Hippocampal formation (tissue), 2 donors: ENCODE measurements at regions not wholly inside any gene's neighbourhood (a gene's known extent, or its start where the extent isn't known, plus 50 kb on each side); places are given as distances from the start of the nearest gene placed in this dataset.
A peak's percentile ranks its signal among the peaks of the same experiment; 100 is the strongest.
"Not testable (repeated sequence)": the region's sequence is repeated elsewhere in the genome, so short reads cannot be mapped to it uniquely, and the experiment has no call there.

Experiments
- DNase-seq, 2 donors: peaks; one replicate each; lab custom pipeline; 2025; lab: John Stamatoyannopoulos, UW

DNA sequence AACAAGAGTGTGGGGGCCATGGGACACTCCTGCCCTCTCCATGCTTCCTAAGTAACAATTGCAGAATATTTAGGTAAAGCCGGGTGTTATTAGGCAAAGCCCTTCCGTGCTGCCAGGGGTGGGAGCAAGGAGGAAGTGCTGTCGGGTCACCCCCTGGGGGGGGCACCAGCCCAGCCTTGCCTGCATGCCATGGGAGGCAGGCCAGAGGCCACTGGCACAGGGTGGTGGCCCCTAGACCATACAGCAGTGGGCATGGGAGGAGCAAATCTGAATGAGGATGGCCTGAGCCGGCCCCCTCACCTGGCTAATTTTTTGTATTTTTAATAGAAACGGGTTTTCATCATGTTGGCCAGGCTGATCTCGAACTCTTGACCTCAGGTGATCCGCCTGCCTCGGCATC lies 355.7 kb upstream of the CDH8 start:
- DNase-seq = no peak

DNA sequence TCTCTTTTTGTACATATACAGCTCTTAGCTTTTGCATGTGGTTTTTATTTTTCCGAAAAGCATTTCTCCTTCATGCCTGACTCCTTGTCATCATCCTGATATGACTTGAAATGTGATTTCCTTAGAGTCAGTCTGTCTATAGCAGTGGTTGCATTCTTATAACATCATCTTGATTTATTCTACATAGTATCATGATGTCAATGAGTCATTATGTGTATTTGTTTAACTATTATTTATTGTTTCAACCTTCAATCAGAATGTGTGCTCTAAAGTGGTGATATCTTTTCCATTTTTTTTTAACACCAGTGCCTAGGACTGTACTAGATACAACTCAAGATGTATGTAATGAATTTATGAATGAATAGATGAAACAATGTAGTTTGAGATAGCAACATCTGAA lies 354.9 kb upstream of the CDH8 start:
- DNase-seq = no peak

DNA sequence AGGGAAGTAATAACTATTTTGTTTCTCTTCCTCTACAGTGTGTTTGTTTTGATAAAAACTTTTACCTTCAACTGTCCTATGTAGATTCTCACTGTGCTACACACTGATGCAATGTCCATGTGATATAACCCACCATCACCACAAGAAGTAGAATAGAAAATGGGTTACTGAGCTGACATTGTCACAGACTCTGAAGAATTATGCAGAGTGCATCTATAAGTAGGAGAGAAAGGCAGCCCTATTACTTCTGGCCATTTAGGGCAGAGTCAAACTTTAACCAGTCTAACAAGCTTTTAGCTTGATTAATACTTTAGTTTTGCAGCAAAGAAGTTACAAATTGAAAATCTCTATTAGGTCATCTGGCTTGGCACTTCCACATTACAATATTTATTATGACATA lies 354.0 kb upstream of the CDH8 start:
- DNase-seq = no peak

DNA sequence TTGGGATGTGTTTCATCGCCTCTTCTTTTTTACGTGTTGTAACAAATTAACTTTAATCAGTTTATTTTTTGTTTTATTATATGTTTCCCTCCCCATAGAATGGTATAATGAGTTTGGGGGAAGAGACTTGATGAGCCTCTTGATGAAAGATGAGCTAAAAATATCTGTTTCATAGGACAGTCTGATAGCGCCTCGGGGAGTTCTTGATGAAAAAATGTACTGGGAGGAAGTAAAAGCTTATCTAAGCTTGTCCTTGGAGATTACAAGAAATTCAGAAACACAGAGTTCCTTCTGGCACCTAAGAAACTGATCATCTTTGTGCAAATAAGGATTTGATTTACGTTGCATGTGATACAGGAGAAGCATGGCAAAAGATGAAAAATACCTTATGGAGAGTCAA lies 350.2 kb upstream of the CDH8 start:
- no peak for DNase-seq

GRCh38 chr16:62383941-62384340 lies 347.7 kb upstream of the CDH8 start:
- no peak for DNase-seq

GRCh38 chr16:62370445-62370844 lies 334.2 kb upstream of the CDH8 start:
- no peak for DNase-seq

DNA sequence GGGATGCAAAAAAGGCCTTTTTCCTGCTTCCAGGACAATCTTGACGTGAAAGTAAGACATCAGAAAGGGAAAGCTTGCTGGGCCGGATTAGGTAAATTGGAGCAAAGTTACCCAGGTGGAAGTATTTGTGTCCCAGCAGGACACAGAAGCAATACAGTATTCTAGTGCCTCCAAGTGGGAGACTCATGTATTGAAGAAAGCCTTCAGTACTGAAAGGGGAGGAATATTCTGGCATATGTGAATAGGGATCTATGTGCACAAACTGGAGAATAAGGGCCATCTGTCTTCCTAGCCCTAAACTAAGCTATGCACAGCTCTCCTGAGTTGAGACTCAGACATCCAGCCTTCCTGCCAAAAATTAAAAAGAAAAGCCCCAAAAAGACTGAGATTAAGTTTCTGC lies 327.3 kb upstream of the CDH8 start:
- peak in 1 of 2 donors; percentile 22 for DNase-seq

GRCh38 chr16:62353355-62353754 lies 317.1 kb upstream of the CDH8 start:
- no peak for DNase-seq

- DNase-seq = no peak
These were observed 306.0 kb upstream of the CDH8 start for GRCh38 chr16:62342216-62342615.

DNA sequence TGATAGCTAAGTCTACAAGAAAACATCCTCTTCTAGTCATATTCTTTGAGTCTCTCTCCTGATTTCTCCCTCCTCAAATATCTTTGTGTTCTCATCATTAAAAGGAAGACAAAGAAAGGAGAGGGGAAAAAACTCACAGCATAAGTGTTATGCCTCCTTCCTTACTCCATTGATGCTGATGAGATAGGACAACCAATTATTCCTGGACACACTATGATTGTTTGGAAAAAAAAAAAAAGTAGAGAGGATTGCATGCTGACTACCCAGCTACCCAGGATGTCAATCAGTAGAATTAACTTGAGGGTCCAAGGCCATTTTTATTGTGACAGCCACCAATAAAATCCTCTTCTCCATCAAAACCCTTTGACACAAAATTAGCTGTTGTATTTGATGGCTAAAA lies 299.1 kb upstream of the CDH8 start:
- no peak for DNase-seq

DNA sequence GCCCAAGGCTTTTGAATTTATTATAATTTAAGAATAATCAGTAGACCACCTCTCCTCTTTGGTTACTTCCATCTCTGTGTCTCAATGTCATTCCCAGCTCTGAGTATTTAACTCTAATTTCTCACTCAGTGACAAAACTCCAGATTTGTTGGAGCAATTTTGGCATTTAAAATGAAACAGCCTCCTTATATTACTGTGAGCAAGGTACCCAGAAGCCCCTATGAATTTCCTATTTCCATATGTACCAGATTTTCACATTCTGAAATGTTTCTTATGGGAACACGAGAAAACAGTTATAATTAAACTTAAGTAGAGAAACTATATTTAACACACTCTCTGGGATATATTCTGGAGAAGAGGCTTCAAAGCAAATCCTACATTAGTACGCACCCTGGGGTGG lies 285.4 kb upstream of the CDH8 start:
- no peak for DNase-seq

- no peak for DNase-seq
These were observed 262.4 kb upstream of the CDH8 start for GRCh38 chr16:62298600-62298999.

DNA sequence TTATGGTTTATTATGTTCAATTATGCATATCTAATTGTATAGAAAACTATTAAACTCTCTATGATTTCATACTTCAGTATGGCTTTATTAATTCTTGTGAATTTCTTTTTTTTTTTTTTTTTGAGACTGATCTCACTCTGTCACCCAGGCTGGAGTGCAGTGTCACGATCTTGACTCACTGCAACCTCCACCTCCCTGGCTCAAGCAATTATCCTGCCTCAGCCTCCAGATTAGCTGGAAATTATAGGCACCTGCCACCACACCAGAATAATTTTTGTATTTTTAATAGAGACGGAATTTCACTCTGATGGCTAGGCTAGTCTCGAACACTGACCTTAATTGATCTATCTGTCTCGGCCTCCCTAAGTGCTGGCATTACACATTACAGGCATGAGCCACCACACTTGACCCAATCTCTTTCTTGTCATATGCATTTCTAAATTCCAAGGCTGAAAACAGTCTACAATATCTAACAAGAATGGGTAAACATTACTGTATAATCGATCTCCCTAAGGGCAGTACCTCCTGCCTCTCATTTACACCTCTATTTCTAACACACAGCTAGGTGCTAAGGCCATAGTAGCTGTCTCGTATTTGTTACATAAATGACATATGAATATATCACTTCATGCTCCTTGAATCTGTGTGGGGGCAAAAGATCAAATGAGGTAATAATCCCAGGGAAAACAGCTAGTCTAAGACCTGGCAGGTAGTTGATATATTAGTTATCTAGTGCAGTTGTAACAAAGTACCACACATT lies 258.2 kb upstream of the CDH8 start:
- no peak for DNase-seq

DNA sequence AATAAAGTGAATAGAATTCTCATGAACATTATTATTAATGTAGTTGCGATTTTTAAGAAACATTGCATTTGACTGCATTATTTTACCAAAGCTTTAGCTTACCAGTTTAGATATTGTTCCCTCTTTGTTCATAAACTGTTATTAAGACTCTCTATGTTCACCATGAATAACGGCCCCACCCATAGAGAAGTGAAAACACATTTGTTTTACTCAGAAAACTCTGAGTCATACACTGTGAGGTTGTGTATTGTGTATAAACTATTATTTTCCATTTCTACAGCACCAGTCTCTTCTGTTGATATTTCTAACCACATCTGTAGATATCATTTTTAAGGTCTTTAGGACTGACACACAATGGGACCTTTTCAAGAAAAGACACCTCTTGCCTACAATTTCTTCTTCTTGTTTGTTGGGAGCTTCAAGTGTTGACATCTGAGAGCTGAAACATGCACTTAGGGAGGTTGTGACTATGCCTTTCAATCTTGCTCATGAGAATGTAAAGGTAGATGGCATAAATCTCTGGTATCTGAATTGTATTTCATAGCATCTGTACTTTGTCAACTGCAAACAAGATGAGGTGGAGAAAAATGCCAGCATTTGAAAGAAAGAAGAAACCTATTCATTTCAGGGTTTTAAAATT lies 252.9 kb upstream of the CDH8 start:
- no peak for DNase-seq

GRCh38 chr16:62280506-62280905 lies 244.3 kb upstream of the CDH8 start:
- no peak for DNase-seq

- no peak for DNase-seq
These were observed 241.7 kb upstream of the CDH8 start for GRCh38 chr16:62277942-62278341.

DNA sequence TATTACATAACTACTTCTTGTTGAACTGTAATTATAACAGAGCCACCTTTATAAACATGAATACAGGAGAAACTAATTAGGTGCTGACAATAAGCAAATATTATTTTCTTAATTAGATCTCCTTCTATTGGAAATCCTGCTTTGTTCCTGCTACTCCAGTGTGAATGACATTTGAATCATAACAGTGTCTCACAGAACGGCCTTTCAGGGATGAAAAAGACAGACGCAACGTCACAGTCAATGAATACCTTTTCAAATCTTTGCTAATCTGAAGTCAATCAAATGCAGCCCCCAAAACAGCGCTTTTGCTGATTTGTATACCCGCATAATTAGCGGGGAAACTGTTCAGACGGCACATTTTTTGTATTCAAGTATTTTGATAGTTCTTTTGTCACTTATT lies 240.4 kb upstream of the CDH8 start:
- DNase-seq = no peak

DNA sequence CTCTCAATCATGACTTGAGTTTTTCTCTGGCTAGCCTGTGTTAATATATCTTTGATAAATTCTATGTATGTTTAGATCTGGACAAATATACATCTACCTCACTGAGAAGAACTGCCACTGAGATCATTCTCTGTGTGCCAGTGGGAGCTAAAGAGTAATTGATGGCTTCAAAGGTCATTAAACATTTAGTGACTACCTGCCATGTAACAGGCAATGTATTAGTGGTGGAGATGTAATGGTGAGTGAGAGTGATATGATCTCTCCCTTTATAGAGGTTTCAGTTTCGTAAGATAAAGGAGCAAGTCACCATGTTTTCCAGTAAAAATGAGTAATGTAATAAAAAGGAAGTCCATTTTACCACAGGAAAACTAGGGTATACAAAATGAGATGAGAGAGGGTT lies 235.8 kb upstream of the CDH8 start:
- DNase-seq = no peak

- no peak for DNase-seq
These were observed 225.5 kb upstream of the CDH8 start for GRCh38 chr16:62261760-62262159.

- not testable (repeated sequence) for DNase-seq
These were observed 222.7 kb upstream of the CDH8 start for GRCh38 chr16:62258931-62259435.

DNA sequence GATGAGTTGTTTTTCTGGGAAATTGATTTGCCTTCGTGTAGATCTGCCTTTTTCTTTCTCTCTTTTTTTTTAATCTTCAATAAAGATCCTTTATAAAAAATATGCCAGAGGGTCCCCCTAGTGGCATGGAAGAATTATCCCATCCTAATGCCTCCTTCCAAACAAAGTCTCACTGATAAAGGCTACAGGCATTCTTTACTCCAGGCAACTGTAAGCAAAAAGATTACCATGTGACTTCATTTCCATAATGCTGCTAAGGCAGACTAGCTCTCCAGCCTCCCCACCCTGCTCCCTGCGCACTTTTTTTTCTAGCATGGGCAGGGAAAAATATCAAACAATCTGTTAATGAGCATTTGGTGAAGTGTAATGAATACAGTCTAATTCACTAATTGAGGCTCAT lies 220.2 kb upstream of the CDH8 start:
- DNase-seq = no peak

DNA sequence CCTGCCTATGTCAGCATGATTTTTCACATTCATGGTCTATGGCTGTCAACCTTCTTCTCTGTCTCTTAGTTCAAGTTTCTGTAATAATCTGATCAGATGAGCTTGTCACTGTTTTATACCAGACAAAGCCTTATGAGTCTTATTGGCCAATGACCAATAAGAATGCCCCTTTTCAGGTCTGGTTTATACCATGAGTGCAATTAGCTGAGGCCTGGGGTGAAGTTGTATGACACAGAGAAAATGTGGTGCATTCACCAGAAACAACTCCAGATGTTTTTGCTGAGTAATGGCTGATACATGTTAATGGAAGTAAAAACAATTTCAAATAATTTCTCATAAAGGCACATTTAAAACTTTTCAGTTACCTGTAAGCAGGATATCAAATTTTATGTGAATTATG lies 218.6 kb upstream of the CDH8 start:
- DNase-seq = no peak

DNA sequence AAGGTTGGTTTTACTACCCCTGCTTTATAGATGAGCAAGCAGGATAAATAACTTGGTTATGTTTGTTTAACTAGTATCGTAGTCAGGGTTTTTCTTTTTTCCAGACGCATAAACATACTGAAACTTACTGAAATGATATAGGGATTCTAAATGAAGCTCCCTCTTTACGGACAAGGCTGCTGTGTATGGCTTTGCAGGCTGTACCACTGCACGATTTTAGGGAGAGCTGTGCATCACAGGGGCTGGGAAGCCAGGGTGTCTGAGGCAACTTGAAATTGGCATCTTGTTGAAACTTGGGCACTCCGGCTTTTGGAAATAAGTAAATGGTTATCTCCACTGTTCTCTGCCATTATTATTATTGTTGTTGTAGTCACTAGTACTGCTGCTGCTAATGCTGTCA lies 218.1 kb upstream of the CDH8 start:
- no peak for DNase-seq

GRCh38 chr16:62253966-62254365 lies 217.7 kb upstream of the CDH8 start:
- DNase-seq = no peak
